ENCODE measurements at regions not wholly inside any gene's neighbourhood (a gene's known extent, or its start where the extent isn't known, plus 50 kb on each side); places are given as distances from the start of the nearest gene placed in this dataset.

- Mint-ChIP-seq H3K4me3 (no peak overlapping the region), H3K27ac (no peak overlapping the region), H3K9me3 (ENCODE audit: insufficient read depth) (no peaks in the 10 kb centered on the region), H3K4me1 (no peaks in the 10 kb centered on the region), H3K27me3 (no peaks in the 10 kb centered on the region)
- H2AFZ ChIP-seq (ENCODE audit: insufficient read depth, low read depth, low read length, poor library complexity, severe bottlenecking) = no peak overlapping the region
- WGBS (ENCODE audit: insufficient coverage) = no CpG with 5 or more reads among the region's 1 CpG
- intact Hi-C loops (cut with micrococcal nuclease) = no loop called here
- H3K79me2 ChIP-seq (ENCODE audit: control insufficient read depth, insufficient read depth, low read length) = no peaks in the 10 kb centered on the region
- DNase-seq (no peak), ATAC-seq (ENCODE audit: low read depth) (no peak)
- peaks cover 0 to under 1% (median 0%) of the 10 kb centered on the region in 3 donors for H3K9me3 ChIP-seq (ENCODE audit: control extremely low read depth in 1 of 3, control insufficient read depth in 2 of 3, insufficient read depth in 1 of 3, low read length in 2 of 3)
- H3K4me1 ChIP-seq (ENCODE audit: control insufficient read depth in 2 of 2, insufficient read depth in 2 of 2, low read length in 2 of 2) = no peaks in the 10 kb centered on the region
- ChIA-PET CTCF (no interaction called here), POLR2A (no interaction called here)
- H3K27me3 ChIP-seq (replicated peaks in 1 of 4; ENCODE audit: control extremely low read depth in 1 of 4, control insufficient read depth in 3 of 4, insufficient read depth in 4 of 4, low read length in 3 of 4) = no peaks in the 10 kb centered on the region
- no peak overlapping the region for H3K9ac ChIP-seq (ENCODE audit: low read length)
- H3K36me3 ChIP-seq (replicated peaks in 1 of 2; ENCODE audit: control extremely low read depth in 1 of 2, control insufficient read depth in 1 of 2, extremely low read depth in 1 of 2, insufficient read depth in 2 of 2, low read length in 1 of 2) = no peaks in the 10 kb centered on the region
- no peak overlapping the region for H3K4me2 ChIP-seq (replicated peaks; ENCODE audit: low read depth, low read length, poor library complexity, severe bottlenecking)
- no peak overlapping the region for H3K4me3 ChIP-seq (ENCODE audit: control extremely low read depth in 1 of 5, extremely low read depth in 1 of 5, insufficient read depth in 1 of 5, low read depth in 2 of 5, low read length in 4 of 5)
- no peak overlapping the region for H3K27ac ChIP-seq (ENCODE audit: low read length in 2 of 2)
- no peaks in the 10 kb centered on the region for H4K20me1 ChIP-seq (ENCODE audit: control insufficient read depth, insufficient read depth, low read length, poor library complexity, severe bottlenecking)
- no peak for TF ChIP-seq CTCF (IDR thresholded peaks at IDR 0.05)
- no peak for TF ChIP-seq EZH2 (IDR thresholded peaks at IDR 0.05; ENCODE audit: borderline replicate concordance, insufficient read depth, low read depth, low read length, poor library complexity, severe bottlenecking)
These were observed 703.7 kb upstream of the SOX9 start for GRCh38 chr17:71417142-71417541.

- no peak overlapping the region for H2AFZ ChIP-seq (ENCODE audit: insufficient read depth, low read depth, low read length, poor library complexity, severe bottlenecking)
- H3K4me1 Mint-ChIP-seq = no peaks in the 10 kb centered on the region
- H3K27ac ChIP-seq (ENCODE audit: low read length in 2 of 2) = no peak overlapping the region
These were observed 697.9 kb upstream of the SOX9 start for GRCh38 chr17:71422968-71423367.

More at GRCh38 chr17:71422968-71423367, 697.9 kb upstream of the SOX9 start:
- Mint-ChIP-seq H3K4me3 (no peak overlapping the region), H3K9me3 (ENCODE audit: insufficient read depth) (peaks cover 2% of the 10 kb centered on the region), H3K27me3 (no peaks in the 10 kb centered on the region), H3K27ac (no peak overlapping the region)
- ChIA-PET POLR2A (no interaction called here), CTCF (no interaction called here)
- peaks cover 0 to 3% (median 0%) of the 10 kb centered on the region in 3 donors for H3K9me3 ChIP-seq (ENCODE audit: control extremely low read depth in 1 of 3, control insufficient read depth in 2 of 3, insufficient read depth in 1 of 3, low read length in 2 of 3)
- no peaks in the 10 kb centered on the region for H3K36me3 ChIP-seq (replicated peaks in 1 of 2; ENCODE audit: control extremely low read depth in 1 of 2, control insufficient read depth in 1 of 2, extremely low read depth in 1 of 2, insufficient read depth in 2 of 2, low read length in 1 of 2)
- DNase-seq = no peak
- no peak for ATAC-seq (ENCODE audit: low read depth)
- no peak for TF ChIP-seq CTCF (IDR thresholded peaks at IDR 0.05)
- TF ChIP-seq EZH2 (IDR thresholded peaks at IDR 0.05; ENCODE audit: borderline replicate concordance, insufficient read depth, low read depth, low read length, poor library complexity, severe bottlenecking) = no peak
- no peaks in the 10 kb centered on the region for H3K4me1 ChIP-seq (ENCODE audit: control insufficient read depth in 2 of 2, insufficient read depth in 2 of 2, low read length in 2 of 2)
- no peaks in the 10 kb centered on the region for H4K20me1 ChIP-seq (ENCODE audit: control insufficient read depth, insufficient read depth, low read length, poor library complexity, severe bottlenecking)
- intact Hi-C loops (cut with micrococcal nuclease) = no loop called here
- no peak overlapping the region for H3K4me2 ChIP-seq (replicated peaks; ENCODE audit: low read depth, low read length, poor library complexity, severe bottlenecking)
- WGBS (ENCODE audit: insufficient coverage) = 64% methylated on average over 1 of the region's 1 CpG
- H3K79me2 ChIP-seq (ENCODE audit: control insufficient read depth, insufficient read depth, low read length) = no peaks in the 10 kb centered on the region
- H3K4me3 ChIP-seq (ENCODE audit: control extremely low read depth in 1 of 5, extremely low read depth in 1 of 5, insufficient read depth in 1 of 5, low read depth in 2 of 5, low read length in 4 of 5) = no peak overlapping the region
- no peak overlapping the region for H3K9ac ChIP-seq (ENCODE audit: low read length)
- H3K27me3 ChIP-seq (replicated peaks in 1 of 4; ENCODE audit: control extremely low read depth in 1 of 4, control insufficient read depth in 3 of 4, insufficient read depth in 4 of 4, low read length in 3 of 4) = no peaks in the 10 kb centered on the region

All from B cell (primary cell).